ENCODE measurements at regions not wholly inside any gene's neighbourhood (a gene's known extent, or its start where the extent isn't known, plus 50 kb on each side); places are given as distances from the start of the nearest gene placed in this dataset.

GRCh38 chr21:20802201-20802600 lies 196.0 kb upstream of the NCAM2 start:
- CTCF ChIA-PET (ENCODE audit: unreplicated experiment), result no interaction called here
- Histone ChIP-seq H3K4me3 (ENCODE audit: low read depth, low read length, poor library complexity, severe bottlenecking) (no peak overlapping the region), H4K20me1 (ENCODE audit: insufficient read depth, low read length) (no peaks in the 10 kb centered on the region), H3K4me1 (ENCODE audit: insufficient read depth, low read length, poor library complexity, severe bottlenecking) (no peaks in the 10 kb centered on the region), H3K79me2 (ENCODE audit: insufficient read depth, low read depth, low read length) (no peaks in the 10 kb centered on the region), H3K36me3 (ENCODE audit: insufficient read depth, low read length) (no peaks in the 10 kb centered on the region), H2AFZ (ENCODE audit: low read length) (no peak overlapping the region), H3K9me2 (ENCODE audit: insufficient read depth, low read length) (no peaks in the 10 kb centered on the region), H3K27ac (ENCODE audit: low read depth, low read length, poor library complexity, severe bottlenecking) (no peak overlapping the region), H3K4me2 (ENCODE audit: low read length) (no peak overlapping the region), H3K9me3 (ENCODE audit: low read length) (0 out of 2 replicates have a peak, but pooled peaks cover 8% of the 10 kb centered on the region)
- intact Hi-C loops (cut with micrococcal nuclease; ENCODE audit: unreplicated experiment), result no loop called here
- no peak for TF ChIP-seq CTCF (conservative IDR thresholded peaks at IDR 0.05; ENCODE audit: low read length)
- no peak for TF ChIP-seq EZH2phosphoT487 (IDR thresholded peaks at IDR 0.05; ENCODE audit: borderline replicate concordance, low read depth, low read length)
- BruUV-seq (replicated peaks), result no TSS peak
- no peak for DNase-seq (ENCODE audit: low spot score)
- POLR2A ChIA-PET, result no interaction called here

GRCh38 chr21:20802631-20803260 lies 195.5 kb upstream of the NCAM2 start:
- no peak overlapping the region for H2AFZ ChIP-seq (ENCODE audit: low read length)
- intact Hi-C loops (cut with micrococcal nuclease; ENCODE audit: unreplicated experiment), result no loop called here
- CTCF ChIA-PET (ENCODE audit: unreplicated experiment), result no interaction called here
- no peak overlapping the region for H3K27ac ChIP-seq (ENCODE audit: low read depth, low read length, poor library complexity, severe bottlenecking)
- 0 out of 2 replicates have a peak, but pooled peaks cover 8% of the 10 kb centered on the region for H3K9me3 ChIP-seq (ENCODE audit: low read length)
- no peaks in the 10 kb centered on the region for H3K4me1 ChIP-seq (ENCODE audit: insufficient read depth, low read length, poor library complexity, severe bottlenecking)
- H3K9me2 ChIP-seq (ENCODE audit: insufficient read depth, low read length), result no peaks in the 10 kb centered on the region
- H3K4me2 ChIP-seq (ENCODE audit: low read length), result no peak overlapping the region
- H3K79me2 ChIP-seq (ENCODE audit: insufficient read depth, low read depth, low read length), result no peaks in the 10 kb centered on the region
- BruUV-seq (replicated peaks), result no TSS peak
- H3K36me3 ChIP-seq (ENCODE audit: insufficient read depth, low read length), result no peaks in the 10 kb centered on the region
- no peak overlapping the region for H3K4me3 ChIP-seq (ENCODE audit: low read depth, low read length, poor library complexity, severe bottlenecking)
- POLR2A ChIA-PET, result no interaction called here
- no peaks in the 10 kb centered on the region for H4K20me1 ChIP-seq (ENCODE audit: insufficient read depth, low read length)
- TF ChIP-seq CTCF (conservative IDR thresholded peaks at IDR 0.05; ENCODE audit: low read length) (no peak), EZH2phosphoT487 (IDR thresholded peaks at IDR 0.05; ENCODE audit: borderline replicate concordance, low read depth, low read length) (no peak)
- no peak for DNase-seq (ENCODE audit: low spot score)

GRCh38 chr21:20811702-20812101 lies 186.5 kb upstream of the NCAM2 start:
- Histone ChIP-seq H3K79me2 (ENCODE audit: insufficient read depth, low read depth, low read length) (no peaks in the 10 kb centered on the region), H2AFZ (ENCODE audit: low read length) (no peak overlapping the region), H3K4me3 (ENCODE audit: low read depth, low read length, poor library complexity, severe bottlenecking) (no peak overlapping the region), H3K9me2 (ENCODE audit: insufficient read depth, low read length) (no peaks in the 10 kb centered on the region), H4K20me1 (ENCODE audit: insufficient read depth, low read length) (no peaks in the 10 kb centered on the region), H3K27ac (ENCODE audit: low read depth, low read length, poor library complexity, severe bottlenecking) (no peak overlapping the region), H3K9me3 (ENCODE audit: low read length) (peaks cover 22% of the 10 kb centered on the region; the same call in 1 of the 2 replicates), H3K36me3 (ENCODE audit: insufficient read depth, low read length) (no peaks in the 10 kb centered on the region), H3K4me1 (ENCODE audit: insufficient read depth, low read length, poor library complexity, severe bottlenecking) (no peaks in the 10 kb centered on the region), H3K4me2 (ENCODE audit: low read length) (no peak overlapping the region)
- DNase-seq (ENCODE audit: low spot score), result no peak
- BruUV-seq (replicated peaks), result no TSS peak
- CTCF ChIA-PET (ENCODE audit: unreplicated experiment), result no interaction called here
- TF ChIP-seq CTCF (conservative IDR thresholded peaks at IDR 0.05; ENCODE audit: low read length) (no peak), EZH2phosphoT487 (IDR thresholded peaks at IDR 0.05; ENCODE audit: borderline replicate concordance, low read depth, low read length) (no peak)
- POLR2A ChIA-PET, result no interaction called here
- intact Hi-C loops (cut with micrococcal nuclease; ENCODE audit: unreplicated experiment), result no loop called here

Measured in OCI-LY7 (cell line).